Endothelial cell of umbilical vein (primary cell): ENCODE measurements at regions not wholly inside any gene's neighbourhood (a gene's known extent, or its start where the extent isn't known, plus 50 kb on each side); places are given as distances from the start of the nearest gene placed in this dataset.

Source experiments
- BruUV-seq: library from RNA; stranded (reverse); fragments of 400-500 nt; replicated peaks from 2 replicates; lab custom pipeline; 2021; lab: Mats Ljungman, UMichigan
- CTCF ChIA-PET: fragments of 300-600, 350-600 bp; sonication (Branson Sonifier 250); formaldehyde crosslinking; loops from one replicate; lab custom pipeline; 2021; ENCODE audit warnings: antibody characterized with exemption, inconsistent platforms; lab: Charles Lee
- POLR2A ChIA-PET: fragments of 300-600, 350-600 bp; sonication (Branson Sonifier 250); formaldehyde crosslinking; loops from one replicate; lab custom pipeline; 2021; ENCODE audit warnings: antibody characterized with exemption, inconsistent platforms; lab: Charles Lee
- DNase-seq: peaks from one replicate; pipeline ENCODE4 v3.0.0-alpha.2; 2011; ENCODE audit warnings: low read depth, low spot score
- FAIRE-seq: peaks from 2 replicates; lab custom pipeline; 2011; peaks lifted over from hg19 to GRCh38; lab: Jason Lieb, UNC
- H2AFZ ChIP-seq: 2 replicates; pipeline ENCODE4 v1.6.0; 2012; ENCODE audit warnings: low read depth, low read length, control low read depth, inconsistent platforms
- H3K27ac ChIP-seq: 2 replicates; pipeline ENCODE4 v1.5.1; 2011; ENCODE audit warnings: low read depth, mild to moderate bottlenecking, control low read depth, low read length, moderate library complexity; ENCODE audit not compliant: insufficient read depth
- H3K27me3 ChIP-seq, 2 experiments: 2 replicates each; pipeline versions ENCODE4 v1.6.0 to v1.6.1; 2011; ENCODE audit warnings: low read length in 2 of 2, mixed read lengths in 1 of 2; ENCODE audit not compliant: control insufficient read depth in 2 of 2, insufficient read depth in 2 of 2
- H3K36me3 ChIP-seq, 2 experiments: 2 replicates in 1 of 2; 3 replicates in 1 of 2; pipeline ENCODE4 v1.5.1; 2011; ENCODE audit warnings: low read length in 2 of 2, mild to moderate bottlenecking in 1 of 2, moderate library complexity in 1 of 2; ENCODE audit not compliant: control insufficient read depth in 2 of 2, insufficient read depth in 2 of 2; ENCODE audit errors: extremely low read depth in 1 of 2
- H3K4me1 ChIP-seq: 3 replicates; pipeline ENCODE4 v1.5.1; 2011; ENCODE audit warnings: mild to moderate bottlenecking, low read length; ENCODE audit not compliant: control insufficient read depth, insufficient read depth; ENCODE audit errors: extremely low read depth
- H3K4me2 ChIP-seq: 2 replicates; pipeline ENCODE4 v1.6.1; 2011; ENCODE audit warnings: low read length, control low read depth, mixed read lengths; ENCODE audit not compliant: insufficient read depth
- H3K4me3 ChIP-seq, 3 experiments: fragments of 200-600 bp in 1 of 3; sonication (generic), shearing (Covaris generic) in 1 of 3; replicated peaks in 1 of 3; 2 replicates each; pipeline ENCODE4 v1.5.1; 2011 to 2016; ENCODE audit warnings: control low read depth in 3 of 3, low read length in 3 of 3, mild to moderate bottlenecking in 2 of 3, inconsistent platforms in 1 of 3, low read depth in 1 of 3, moderate library complexity in 1 of 3; ENCODE audit not compliant: insufficient read depth in 1 of 3
- H3K79me2 ChIP-seq: 2 replicates; pipeline ENCODE4 v1.6.0; 2012; ENCODE audit warnings: low read length, inconsistent platforms; ENCODE audit not compliant: control insufficient read depth, insufficient read depth
- H3K9ac ChIP-seq: replicated peaks from 2 replicates; pipeline ENCODE3; 2011; ENCODE audit warnings: low read length, control low read depth; ENCODE audit not compliant: insufficient read depth; ENCODE audit errors: extremely low read depth
- H3K9me1 ChIP-seq: replicated peaks from 3 replicates; pipeline ENCODE4 v1.6.0; 2011; ENCODE audit warnings: mild to moderate bottlenecking, low read length; ENCODE audit not compliant: control insufficient read depth, insufficient read depth; ENCODE audit errors: extremely low read depth
- H3K9me3 ChIP-seq: replicated peaks from 2 replicates; pipeline ENCODE4 v1.5.1; 2012; ENCODE audit warnings: low read length, inconsistent platforms; ENCODE audit not compliant: control insufficient read depth, insufficient read depth
- H4K20me1 ChIP-seq: replicated peaks from 2 replicates; pipeline ENCODE3; 2011; ENCODE audit warnings: mild to moderate bottlenecking, low read length; ENCODE audit not compliant: control insufficient read depth, insufficient read depth; ENCODE audit errors: extremely low read depth
- EZH2 ChIP-seq: IDR thresholded peaks from 2 replicates; pipeline ENCODE4 v1.6.1; 2012; ENCODE audit warnings: borderline replicate concordance, low read depth, mild to moderate bottlenecking, moderate library complexity, low read length, inconsistent platforms; ENCODE audit not compliant: severe bottlenecking
- FOS ChIP-seq: IDR thresholded peaks from 2 replicates; pipeline ENCODE4 v1.6.1; 2011; ENCODE audit warnings: mild to moderate bottlenecking, low read length, moderate library complexity, borderline replicate concordance; ENCODE audit not compliant: insufficient read depth
- GATA2 ChIP-seq: IDR thresholded peaks from 2 replicates; pipeline ENCODE4 v1.7.0; 2011; ENCODE audit warnings: low read depth, mild to moderate bottlenecking, moderate library complexity, mixed read lengths, low read length; ENCODE audit not compliant: insufficient read length, insufficient read depth
- JUN ChIP-seq: IDR thresholded peaks from 2 replicates; pipeline ENCODE4 v1.6.1; 2011; ENCODE audit warnings: borderline replicate concordance, low read depth; ENCODE audit not compliant: insufficient read length, insufficient read depth
- MYC ChIP-seq: IDR thresholded peaks from one replicate; pipeline ENCODE4 v1.6.1; 2011; ENCODE audit warnings: mild to moderate bottlenecking, low read depth, low read length
- POLR2A ChIP-seq: IDR thresholded peaks from 2 replicates; pipeline ENCODE4 v1.6.1; 2012; ENCODE audit warnings: low read depth, mild to moderate bottlenecking, control low read depth, low read length
- POLR2AphosphoS5 ChIP-seq: IDR thresholded peaks from 2 replicates; pipeline ENCODE4 v1.6.1; 2012; ENCODE audit warnings: low read depth, mild to moderate bottlenecking, control low read depth, low read length, moderate library complexity; ENCODE audit not compliant: insufficient read depth
- dilution Hi-C: fragments of 300-500 bp; cut with MboI; formaldehyde crosslinking; loops from one replicate; pipeline ENCODE4 v1.15.0; 2019; ENCODE audit warnings: low sequenced_read_pairs; ENCODE audit not compliant: extremely low pct_ligation_motif_present
- intact Hi-C: fragments of 100-400 bp; cut with micrococcal nuclease; formaldehyde crosslinking; loops from one replicate; pipeline ENCODE4 v1.10.0; 2022
- TF ChIP-seq, protein P1 (sequence below): IDR thresholded peaks from 2 replicates; pipeline ENCODE4 v1.6.1; 2011; ENCODE audit not compliant: insufficient read depth, insufficient read length
- TF ChIP-seq, protein P2 (sequence below), 2 donors: IDR thresholded peaks; 1 replicate in 1 of 2; 2 replicates in 1 of 2; pipeline ENCODE4 v1.5.1; 2011; ENCODE audit warnings: low read length in 2 of 2, mild to moderate bottlenecking in 2 of 2, moderate library complexity in 2 of 2, control low read depth in 1 of 2, inconsistent platforms in 1 of 2, low read depth in 1 of 2; ENCODE audit not compliant: insufficient read depth in 1 of 2; ENCODE audit errors: extremely low read depth in 1 of 2

DNA sequence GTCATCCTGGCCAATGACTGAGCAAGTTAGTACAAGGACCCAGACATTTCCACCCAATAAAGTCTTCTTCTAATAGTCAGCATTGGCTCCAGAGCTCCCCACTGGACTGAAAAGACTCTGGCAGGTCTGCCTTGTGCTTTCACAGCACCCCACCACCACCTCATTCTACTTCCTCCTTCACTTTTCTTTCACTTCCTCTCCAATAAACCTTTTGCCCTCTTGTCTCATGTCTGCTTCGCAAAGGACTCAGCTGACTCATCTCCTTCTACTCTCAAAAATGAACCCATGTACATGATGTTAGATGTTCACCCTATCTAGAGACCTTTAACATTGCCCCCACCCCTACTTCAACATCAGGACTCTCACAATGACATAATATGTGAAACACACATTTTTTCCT lies 181.0 kb upstream of the PPP2R3A start:
- Histone ChIP-seq H3K9me1 (no peaks in the 10 kb centered on the region), H3K9ac (no peak overlapping the region), H3K36me3 (no peaks in the 10 kb centered on the region), H3K4me2 (no peak overlapping the region), H3K4me1 (no peaks in the 10 kb centered on the region), H3K27ac (no peak overlapping the region), H3K79me2 (no peaks in the 10 kb centered on the region), H3K27me3 (no peaks in the 10 kb centered on the region), H2AFZ (no peak overlapping the region), H3K9me3 (peaks cover 2% of the 10 kb centered on the region), H3K4me3 (no peak overlapping the region), H4K20me1 (no peaks in the 10 kb centered on the region)
- BruUV-seq = no TSS peak
- ChIA-PET CTCF (no interaction called here), POLR2A (no interaction called here)
- FAIRE-seq = no peak
- intact Hi-C loops = no loop called here
- TF ChIP-seq FOS = no peak
- no peak for TF ChIP-seq EZH2
- TF ChIP-seq POLR2AphosphoS5 = no peak
- TF ChIP-seq, protein P1, sequence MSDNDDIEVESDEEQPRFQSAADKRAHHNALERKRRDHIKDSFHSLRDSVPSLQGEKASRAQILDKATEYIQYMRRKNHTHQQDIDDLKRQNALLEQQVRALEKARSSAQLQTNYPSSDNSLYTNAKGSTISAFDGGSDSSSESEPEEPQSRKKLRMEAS = no peak
- no peak for TF ChIP-seq POLR2A
- TF ChIP-seq, protein P2, sequence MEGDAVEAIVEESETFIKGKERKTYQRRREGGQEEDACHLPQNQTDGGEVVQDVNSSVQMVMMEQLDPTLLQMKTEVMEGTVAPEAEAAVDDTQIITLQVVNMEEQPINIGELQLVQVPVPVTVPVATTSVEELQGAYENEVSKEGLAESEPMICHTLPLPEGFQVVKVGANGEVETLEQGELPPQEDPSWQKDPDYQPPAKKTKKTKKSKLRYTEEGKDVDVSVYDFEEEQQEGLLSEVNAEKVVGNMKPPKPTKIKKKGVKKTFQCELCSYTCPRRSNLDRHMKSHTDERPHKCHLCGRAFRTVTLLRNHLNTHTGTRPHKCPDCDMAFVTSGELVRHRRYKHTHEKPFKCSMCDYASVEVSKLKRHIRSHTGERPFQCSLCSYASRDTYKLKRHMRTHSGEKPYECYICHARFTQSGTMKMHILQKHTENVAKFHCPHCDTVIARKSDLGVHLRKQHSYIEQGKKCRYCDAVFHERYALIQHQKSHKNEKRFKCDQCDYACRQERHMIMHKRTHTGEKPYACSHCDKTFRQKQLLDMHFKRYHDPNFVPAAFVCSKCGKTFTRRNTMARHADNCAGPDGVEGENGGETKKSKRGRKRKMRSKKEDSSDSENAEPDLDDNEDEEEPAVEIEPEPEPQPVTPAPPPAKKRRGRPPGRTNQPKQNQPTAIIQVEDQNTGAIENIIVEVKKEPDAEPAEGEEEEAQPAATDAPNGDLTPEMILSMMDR (IDR thresholded peaks at IDR 0.05; ENCODE audit: extremely low read depth in 1 of 2, insufficient read depth in 1 of 2, low read depth in 1 of 2, low read length in 2 of 2) = no peak
- no peak for TF ChIP-seq JUN
- TF ChIP-seq GATA2 = no peak
- TF ChIP-seq MYC = no peak
- DNase-seq = no peak
- dilution Hi-C loops = no loop called here
